Neural cell (in vitro differentiated cells): ENCODE measurements at regions not wholly inside any gene's neighbourhood (a gene's known extent, or its start where the extent isn't known, plus 50 kb on each side); places are given as distances from the start of the nearest gene placed in this dataset.

Source experiments
- H2AFZ ChIP-seq: fragments of 200-600, 300-800 bp; sonication (generic), shearing (Covaris generic); 2 replicates; pipeline ENCODE4 v1.6.0; 2014; ENCODE audit warnings: low read depth, mild to moderate bottlenecking, antibody characterized with exemption, low read length, moderate library complexity
- H3F3A ChIP-seq: fragments of 200-600 bp; shearing (Covaris generic); 2 replicates; pipeline ENCODE4 v1.6.1; 2016; ENCODE audit warnings: mild to moderate bottlenecking, moderate library complexity, mixed read lengths, antibody characterized with exemption, low read length; ENCODE audit not compliant: insufficient read depth, poor library complexity, severe bottlenecking
- H3K27ac ChIP-seq: fragments of 200-600, 300-800 bp; sonication (generic), shearing (Covaris generic); 2 replicates; pipeline ENCODE4 v1.5.1; 2014; ENCODE audit warnings: mild to moderate bottlenecking, low read length, moderate library complexity
- H3K27me3 ChIP-seq: fragments of 300-800, 200-600 bp; sonication (generic), shearing (Covaris generic); 2 replicates; pipeline ENCODE4 v1.6.0; 2014; ENCODE audit warnings: mild to moderate bottlenecking, low read depth, low read length, moderate library complexity; ENCODE audit not compliant: insufficient read depth
- H3K36me3 ChIP-seq: fragments of 300-800, 200-600 bp; sonication (generic), shearing (Covaris generic); 2 replicates; pipeline ENCODE4 v1.5.1; 2014; ENCODE audit warnings: mild to moderate bottlenecking, antibody characterized with exemption, low read length, moderate library complexity; ENCODE audit not compliant: insufficient read depth
- H3K4me2 ChIP-seq: fragments of 300-800, 200-600 bp; sonication (generic), shearing (Covaris generic); 2 replicates; pipeline ENCODE4 v1.6.0; 2014; ENCODE audit warnings: mild to moderate bottlenecking, low read length
- H3K4me3 ChIP-seq: fragments of 300-800, 200-600 bp; sonication (generic), shearing (Covaris generic); 2 replicates; pipeline ENCODE4 v1.5.1; 2014; ENCODE audit warnings: mild to moderate bottlenecking, low read length, moderate library complexity
- H3K79me2 ChIP-seq: fragments of 200-600 bp; shearing (Covaris generic); replicated peaks from 2 replicates; pipeline ENCODE4 v1.6.0; 2014; ENCODE audit warnings: mild to moderate bottlenecking, low read length, moderate library complexity; ENCODE audit not compliant: insufficient read depth
- H3K9ac ChIP-seq: fragments of 300-800, 200-600 bp; sonication (generic), shearing (Covaris generic); 2 replicates; pipeline ENCODE4 v1.6.1; 2016; ENCODE audit warnings: mild to moderate bottlenecking, low read length, mixed read lengths
- H3K9me2 ChIP-seq: fragments of 200-600 bp; shearing (Covaris generic); 2 replicates; pipeline ENCODE4 v1.6.1; 2016; ENCODE audit warnings: mild to moderate bottlenecking, low read length, mixed read lengths; ENCODE audit not compliant: insufficient read depth
- H3K9me3 ChIP-seq: fragments of 200-600, 300-800 bp; sonication (generic), shearing (Covaris generic); 2 replicates; pipeline ENCODE4 v1.6.1; 2016; ENCODE audit warnings: mild to moderate bottlenecking, mixed run types, low read length, moderate library complexity, mixed read lengths
- H4K20me1 ChIP-seq: fragments of 200-600 bp; shearing (Covaris generic); 2 replicates; pipeline ENCODE4 v1.6.1; 2016; ENCODE audit warnings: mild to moderate bottlenecking, mixed run types; ENCODE audit not compliant: insufficient read depth
- CTCF ChIP-seq: fragments of 450-650 bp; IDR thresholded peaks from 2 replicates; pipeline ENCODE4 v1.5.1; 2014; ENCODE audit warnings: antibody characterized with exemption, mild to moderate bottlenecking, moderate library complexity; ENCODE audit not compliant: poor library complexity, severe bottlenecking
- EZH2 ChIP-seq: fragments of 200-600, 300-800 bp; shearing (Covaris generic), sonication (generic); IDR thresholded peaks from 2 replicates; pipeline ENCODE4 v1.6.1; 2014; ENCODE audit warnings: antibody characterized with exemption, low read length, borderline replicate concordance, mild to moderate bottlenecking; ENCODE audit not compliant: insufficient read depth, poor library complexity, severe bottlenecking
- MXI1 ChIP-seq: fragments of 450-650 bp; conservative IDR thresholded peaks from 2 replicates; pipeline ENCODE4 v1.6.1; 2014; ENCODE audit warnings: antibody characterized with exemption, mild to moderate bottlenecking; ENCODE audit not compliant: poor library complexity, severe bottlenecking
- POLR2AphosphoS5 ChIP-seq: IDR thresholded peaks from 2 replicates; pipeline ENCODE4 v1.6.1; 2012
- RAD21 ChIP-seq: fragments of 450-650 bp; conservative IDR thresholded peaks from 2 replicates; pipeline ENCODE4 v1.6.1; 2014; ENCODE audit warnings: antibody characterized with exemption, mild to moderate bottlenecking, moderate library complexity
- REST ChIP-seq: IDR thresholded peaks from 2 replicates; pipeline ENCODE4 v1.6.1; 2012; ENCODE audit warnings: borderline replicate concordance
- SMC3 ChIP-seq: fragments of 450-650 bp; conservative IDR thresholded peaks from 2 replicates; pipeline ENCODE4 v1.6.1; 2014; ENCODE audit warnings: antibody characterized with exemption, mild to moderate bottlenecking, moderate library complexity; ENCODE audit not compliant: poor library complexity
- TAF1 ChIP-seq: IDR thresholded peaks from 2 replicates; pipeline ENCODE4 v1.6.1; 2012; ENCODE audit warnings: low read depth

- no peaks in the 10 kb centered on the region for H3F3A ChIP-seq
- H2AFZ ChIP-seq, result no peak overlapping the region
- no peak overlapping the region for H3K9ac ChIP-seq
- no peaks in the 10 kb centered on the region for H3K9me3 ChIP-seq
- TF ChIP-seq EZH2 (no peak), CTCF (no peak), TAF1 (no peak), RAD21 (no peak), MXI1 (no peak), POLR2AphosphoS5 (no peak)
- no peak overlapping the region for H3K27ac ChIP-seq
- no peak overlapping the region for H3K4me2 ChIP-seq
- H3K79me2 ChIP-seq, result no peaks in the 10 kb centered on the region
- H3K4me3 ChIP-seq, result no peak overlapping the region
- H4K20me1 ChIP-seq, result no peaks in the 10 kb centered on the region
- no peaks in the 10 kb centered on the region for H3K9me2 ChIP-seq
- no peaks in the 10 kb centered on the region for H3K27me3 ChIP-seq
- H3K36me3 ChIP-seq, result no peaks in the 10 kb centered on the region
Measured at GRCh38 chr7:68058014-68058413, 1061.4 kb downstream of the TYW1 start.

GRCh38 chr7:68063171-68063570 is 1066.5 kb downstream of the TYW1 start:
- TF ChIP-seq MXI1 (no peak), CTCF (peak; percentile 30), SMC3 (peak; percentile 36)
- no peaks in the 10 kb centered on the region for H3K9me2 ChIP-seq
- no peaks in the 10 kb centered on the region for H4K20me1 ChIP-seq
- H3K27me3 ChIP-seq, result no peaks in the 10 kb centered on the region
- no peak overlapping the region for H3K4me2 ChIP-seq
- no peaks in the 10 kb centered on the region for H3K79me2 ChIP-seq
- no peaks in the 10 kb centered on the region for H3K9me3 ChIP-seq
- no peak overlapping the region for H3K9ac ChIP-seq
- H3F3A ChIP-seq, result no peaks in the 10 kb centered on the region
- no peaks in the 10 kb centered on the region for H3K36me3 ChIP-seq
- no peak overlapping the region for H2AFZ ChIP-seq
- H3K4me3 ChIP-seq, result no peak overlapping the region
- no peak overlapping the region for H3K27ac ChIP-seq

GRCh38 chr7:68065581-68065980 is 1068.9 kb downstream of the TYW1 start:
- no peaks in the 10 kb centered on the region for H3K9me3 ChIP-seq
- H3K27me3 ChIP-seq, result no peaks in the 10 kb centered on the region
- H3K4me3 ChIP-seq, result no peak overlapping the region
- H3K36me3 ChIP-seq, result no peaks in the 10 kb centered on the region
- no peaks in the 10 kb centered on the region for H4K20me1 ChIP-seq
- no peaks in the 10 kb centered on the region for H3K79me2 ChIP-seq
- H3K4me2 ChIP-seq, result no peak overlapping the region
- TF ChIP-seq SMC3 (no peak), EZH2 (no peak), REST (no peak), CTCF (no peak)
- H3K27ac ChIP-seq, result no peak overlapping the region
- no peak overlapping the region for H3K9ac ChIP-seq
- H2AFZ ChIP-seq, result no peak overlapping the region
- no peaks in the 10 kb centered on the region for H3K9me2 ChIP-seq
- H3F3A ChIP-seq, result no peaks in the 10 kb centered on the region
